Activated CD8-positive, alpha-beta memory T cell treated with anti-CD3 and anti-CD28 coated beads, Interleukin-2, amount 50 U/mL, for 24 hours (primary cell): ENCODE measurements at regions not wholly inside any gene's neighbourhood (a gene's known extent, or its start where the extent isn't known, plus 50 kb on each side); places are given as distances from the start of the nearest gene placed in this dataset.

Experiments used
- DNase-seq: peaks from one replicate; pipeline ENCODE4 v3.0.0-alpha.2; 2020; ENCODE audit errors: extremely low read depth

GRCh38 chr2:234601213-234601612 is 104.3 kb upstream of the ARL4C start:
- no peak for DNase-seq

- DNase-seq, result no peak
Measured at GRCh38 chr2:234597576-234597861, 100.6 kb upstream of the ARL4C start.

- DNase-seq, result no peak
Measured at GRCh38 chr2:234596696-234597575, 100.1 kb upstream of the ARL4C start.

GRCh38 chr2:234595829-234596228 is 98.9 kb upstream of the ARL4C start:
- DNase-seq, result no peak

GRCh38 chr2:234594715-234595114 is 97.8 kb upstream of the ARL4C start:
- no peak for DNase-seq

- no peak for DNase-seq
Measured at GRCh38 chr2:234593636-234594035, 96.8 kb upstream of the ARL4C start.

- no peak for DNase-seq
Measured at GRCh38 chr2:234592541-234592940, 95.7 kb upstream of the ARL4C start.

GRCh38 chr2:234590076-234590475 is 93.2 kb upstream of the ARL4C start:
- DNase-seq, result no peak

- no peak for DNase-seq
Measured at GRCh38 chr2:234588054-234588430, 91.2 kb upstream of the ARL4C start.

- no peak for DNase-seq
Measured at GRCh38 chr2:234587341-234588053, 90.6 kb upstream of the ARL4C start.

- no peak for DNase-seq
Measured at GRCh38 chr2:234583331-234583730, 86.5 kb upstream of the ARL4C start.

GRCh38 chr2:234580686-234581085 is 83.8 kb upstream of the ARL4C start:
- no peak for DNase-seq

- no peak for DNase-seq
Measured at GRCh38 chr2:234579231-234579962, 82.5 kb upstream of the ARL4C start.

- DNase-seq, result no peak
Measured at GRCh38 chr2:234578389-234578788, 81.5 kb upstream of the ARL4C start.

GRCh38 chr2:234577191-234577590 is 80.3 kb upstream of the ARL4C start:
- DNase-seq, result no peak

GRCh38 chr2:234571620-234572407 is 74.9 kb upstream of the ARL4C start:
- no peak for DNase-seq

GRCh38 chr2:234570476-234570875 is 73.6 kb upstream of the ARL4C start:
- no peak for DNase-seq

GRCh38 chr2:234569776-234570430 is 73.0 kb upstream of the ARL4C start:
- no peak for DNase-seq

GRCh38 chr2:234566622-234567021 is 69.7 kb upstream of the ARL4C start:
- no peak for DNase-seq

GRCh38 chr2:234565842-234566619 is 69.2 kb upstream of the ARL4C start:
- DNase-seq, result no peak

- DNase-seq, result no peak
Measured at GRCh38 chr2:234565201-234565600, 68.3 kb upstream of the ARL4C start.
